GM19035 (cell line): ENCODE measurements at regions not wholly inside any gene's neighbourhood (a gene's known extent, or its start where the extent isn't known, plus 50 kb on each side); places are given as distances from the start of the nearest gene placed in this dataset.
"Not testable (repeated sequence)": the region's sequence is repeated elsewhere in the genome, so short reads cannot be mapped to it uniquely, and the experiment has no call there.

Experiments used
- ATAC-seq: cut with Tn5 transposase; IDR thresholded peaks from one replicate; pipeline ENCODE4 v1.9.1; 2021; ENCODE audit not compliant: unreplicated experiment

DNA sequence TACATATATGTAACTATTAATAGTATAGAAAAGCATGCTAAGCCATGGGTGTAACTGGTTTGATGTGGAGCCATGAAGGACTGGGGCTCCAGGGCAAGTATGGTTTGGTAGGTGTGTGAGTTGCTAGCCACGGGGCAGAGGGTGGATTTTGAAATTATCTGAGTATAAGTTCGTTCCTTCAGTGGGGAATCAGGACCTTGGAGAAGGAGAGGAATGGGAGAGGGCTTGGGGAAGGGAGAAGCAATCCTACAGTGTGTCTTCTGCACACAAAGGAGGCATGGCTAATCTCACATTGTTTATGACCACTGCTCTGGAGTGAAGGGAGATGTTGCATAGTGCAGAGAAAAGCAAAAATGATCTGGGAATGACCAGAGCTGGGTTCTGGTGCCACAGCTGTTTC lies 127.8 kb upstream of the CADM1 start:
- no peak for ATAC-seq

DNA sequence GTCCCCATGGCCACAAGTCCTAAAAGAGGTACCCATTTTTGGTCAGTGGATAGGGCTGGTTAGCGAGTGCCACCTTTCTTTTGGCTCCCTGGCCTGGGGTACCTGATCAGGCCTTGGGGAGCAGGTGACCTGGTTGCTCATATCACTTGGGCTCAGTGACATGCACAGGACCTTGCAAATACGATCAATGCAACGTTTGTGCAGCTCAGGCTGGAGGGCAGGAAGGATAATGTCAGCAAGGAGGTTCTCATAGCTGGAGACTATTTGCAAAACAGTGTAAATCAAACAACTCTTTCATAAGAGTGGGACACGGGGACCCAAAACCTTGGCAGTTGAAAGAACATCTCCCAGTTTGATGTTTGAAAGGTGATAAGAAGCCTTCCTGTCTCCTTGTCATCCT lies 127.4 kb upstream of the CADM1 start:
- no peak for ATAC-seq

DNA sequence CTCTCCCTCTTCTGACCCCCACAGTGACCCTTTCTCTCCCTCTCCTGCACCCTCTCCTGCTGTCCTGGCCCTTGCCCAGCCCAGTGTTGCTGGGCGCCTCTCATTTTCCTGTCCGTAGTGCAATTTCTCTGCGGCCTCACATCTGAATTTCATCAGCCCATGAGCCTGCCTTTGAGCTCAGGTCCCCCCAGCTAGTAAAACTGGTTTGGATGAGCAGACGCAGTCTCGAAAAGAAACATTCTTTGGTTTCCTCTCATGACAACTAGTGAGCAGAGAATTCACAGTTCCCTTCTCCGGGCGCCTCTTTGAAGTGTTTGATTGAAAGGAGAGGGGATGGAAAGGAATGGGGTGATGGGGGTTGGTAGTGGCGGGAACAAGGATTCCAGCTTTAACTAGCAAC lies 126.0 kb upstream of the CADM1 start:
- no peak for ATAC-seq

DNA sequence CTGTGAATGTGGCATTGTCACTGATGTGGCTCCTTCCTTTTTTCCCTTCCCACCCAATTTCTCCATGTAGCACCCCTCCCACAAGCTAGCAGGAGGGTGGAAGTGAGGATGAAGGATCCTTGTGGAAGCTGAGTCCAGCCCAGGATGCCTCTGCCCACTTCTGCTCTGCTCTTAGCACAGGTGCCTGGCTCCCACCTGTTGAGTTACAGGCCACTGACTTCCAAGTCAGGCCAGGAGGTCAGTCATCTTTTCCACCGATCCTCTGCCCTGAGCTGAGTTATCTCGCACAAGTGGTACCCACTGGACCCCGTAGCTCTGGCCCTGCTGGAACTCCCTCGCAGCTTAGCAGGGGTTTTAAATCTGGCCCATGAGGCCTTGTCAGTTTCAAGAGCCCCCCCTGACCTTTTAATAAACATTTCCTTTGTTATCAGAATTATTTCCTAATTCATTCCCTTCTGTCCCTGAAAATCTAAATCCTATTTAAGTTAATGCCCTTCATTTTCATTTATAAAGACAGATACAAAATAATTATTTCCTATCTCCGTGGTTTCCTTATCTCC lies 125.3 kb upstream of the CADM1 start:
- ATAC-seq, result no peak

DNA sequence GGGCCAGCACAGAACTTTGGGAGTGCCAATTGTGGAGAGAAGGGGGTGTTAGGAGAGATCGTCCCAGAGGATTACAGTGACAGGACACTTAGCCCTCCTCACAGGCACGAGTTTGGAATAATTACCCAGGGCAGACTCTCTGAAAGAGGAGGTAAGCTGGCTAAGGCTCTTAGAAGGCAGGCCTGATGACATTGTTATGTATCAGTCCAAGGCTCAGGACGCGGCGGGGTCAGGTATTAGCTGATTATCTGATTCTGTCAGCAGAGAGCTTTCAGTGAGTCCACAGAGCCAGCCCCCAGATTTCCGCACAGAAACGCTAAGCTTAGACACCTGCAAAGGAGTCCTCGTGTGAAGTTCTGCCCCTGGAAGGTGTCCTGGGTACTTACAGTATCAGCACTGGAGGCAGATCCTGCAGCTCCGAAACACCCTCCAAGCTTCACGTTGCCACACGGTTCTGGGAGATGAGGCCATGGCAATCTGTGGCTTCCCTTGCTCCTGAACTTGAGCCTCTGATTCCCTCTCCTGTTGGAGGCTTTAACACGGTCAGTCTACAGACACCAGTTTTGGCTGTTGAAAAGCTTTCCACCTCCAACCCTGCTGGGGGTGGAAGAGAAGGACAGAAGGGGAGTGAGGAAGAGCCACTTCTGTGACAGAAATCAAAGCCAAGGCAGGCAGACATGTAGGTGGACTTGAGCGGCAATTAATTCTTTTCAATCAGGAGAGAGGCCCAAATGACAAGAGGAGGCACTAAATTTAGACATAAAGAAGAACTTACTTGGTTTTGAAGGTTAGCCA lies 123.6 kb upstream of the CADM1 start:
- no peak for ATAC-seq

DNA sequence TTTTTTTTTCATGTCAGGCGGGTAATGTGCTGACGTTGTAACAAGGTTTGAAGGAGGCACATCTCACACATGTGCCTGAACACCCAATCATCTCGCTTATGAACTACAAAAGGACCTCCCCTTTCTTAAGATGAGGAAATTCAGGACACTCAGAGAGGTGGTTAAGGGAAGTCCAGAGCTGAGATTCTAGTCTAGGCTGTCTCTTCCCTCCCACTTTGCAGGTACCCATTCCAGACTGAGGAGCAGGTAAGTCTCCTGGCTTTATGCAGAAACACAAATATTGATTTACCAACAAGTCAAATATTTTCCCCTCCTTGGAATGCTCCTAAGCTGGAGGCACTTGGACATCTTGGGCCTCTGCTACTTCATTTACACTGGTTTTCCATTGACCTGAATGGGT lies 122.9 kb upstream of the CADM1 start:
- ATAC-seq, result no peak

DNA sequence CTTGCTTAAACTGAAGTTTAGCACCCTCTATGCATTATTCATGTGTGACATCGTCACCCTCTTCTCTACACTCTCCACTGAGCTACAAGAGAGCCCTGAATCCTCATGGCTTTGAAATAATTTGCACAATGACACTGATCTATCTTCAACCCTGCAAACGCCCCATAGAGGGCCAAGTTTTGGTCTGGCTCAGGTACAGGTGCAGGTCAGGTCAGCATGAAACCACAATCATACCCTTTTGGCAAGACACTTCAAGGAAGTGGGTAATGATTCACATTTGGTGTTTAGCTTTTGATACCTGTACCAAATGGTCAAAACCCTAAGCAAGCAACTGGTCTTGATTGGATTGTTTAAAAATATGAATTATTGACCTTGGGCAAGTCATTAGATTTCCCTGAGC lies 122.2 kb upstream of the CADM1 start:
- no peak for ATAC-seq

DNA sequence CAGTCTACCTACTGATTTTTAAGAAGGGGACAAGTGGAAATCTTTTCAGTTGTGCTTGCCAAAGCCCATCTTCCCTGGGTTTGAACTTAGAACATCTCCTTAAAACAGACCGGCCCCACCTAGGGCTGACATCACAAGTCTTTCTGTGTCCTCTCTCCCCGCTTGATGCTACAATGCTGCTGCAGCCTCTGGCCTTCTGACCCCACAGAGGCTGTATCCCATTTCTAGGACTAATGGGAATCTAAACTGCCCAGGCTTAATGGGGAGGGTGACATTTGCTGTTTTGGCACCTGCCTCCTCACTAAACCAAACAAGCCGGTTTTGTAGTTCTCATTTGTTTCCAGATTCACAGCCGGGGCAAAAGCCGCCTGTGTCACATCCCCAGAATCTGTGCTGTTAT lies 121.3 kb upstream of the CADM1 start:
- no peak for ATAC-seq

DNA sequence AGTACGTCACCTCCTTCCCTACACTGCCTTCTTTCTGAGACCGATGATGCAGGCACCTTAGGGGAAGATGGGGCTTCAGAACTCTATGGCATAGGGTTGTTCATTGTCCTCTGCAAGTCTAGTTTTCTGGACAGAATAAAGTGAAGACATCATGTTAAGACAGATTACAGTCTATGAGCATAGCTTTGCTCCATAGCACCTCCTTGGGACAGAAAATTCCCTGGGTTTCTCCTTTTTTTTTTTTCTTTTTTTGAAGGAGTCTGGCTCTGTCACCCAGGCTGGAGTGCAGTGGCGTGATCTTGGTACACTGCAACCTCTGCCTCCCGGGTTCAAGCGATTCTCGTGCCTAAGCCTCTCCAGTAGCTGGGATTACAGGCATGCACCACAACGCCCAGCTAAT lies 119.8 kb upstream of the CADM1 start:
- ATAC-seq, result no peak

DNA sequence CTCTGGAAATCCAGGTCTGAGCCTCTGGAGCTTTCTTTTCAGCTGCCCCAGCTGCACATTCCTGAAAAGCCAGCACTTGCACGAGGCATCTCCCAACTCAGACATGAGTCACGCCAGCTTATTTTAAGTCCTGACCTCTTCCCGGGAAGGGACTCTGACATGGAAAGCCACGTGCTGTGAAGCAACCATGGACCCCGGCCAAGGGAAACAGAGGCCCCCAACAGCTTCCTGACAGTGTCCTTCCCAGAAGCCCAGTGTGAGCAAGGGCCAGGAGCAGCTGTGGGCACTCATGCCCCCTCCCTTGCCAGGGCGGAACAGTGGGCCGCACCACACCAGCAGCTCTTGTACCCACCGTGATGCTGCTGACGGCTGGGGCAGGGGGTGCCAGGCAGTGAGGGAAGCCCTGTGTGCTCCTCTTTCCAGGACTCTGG lies 118.8 kb upstream of the CADM1 start:
- no peak for ATAC-seq

DNA sequence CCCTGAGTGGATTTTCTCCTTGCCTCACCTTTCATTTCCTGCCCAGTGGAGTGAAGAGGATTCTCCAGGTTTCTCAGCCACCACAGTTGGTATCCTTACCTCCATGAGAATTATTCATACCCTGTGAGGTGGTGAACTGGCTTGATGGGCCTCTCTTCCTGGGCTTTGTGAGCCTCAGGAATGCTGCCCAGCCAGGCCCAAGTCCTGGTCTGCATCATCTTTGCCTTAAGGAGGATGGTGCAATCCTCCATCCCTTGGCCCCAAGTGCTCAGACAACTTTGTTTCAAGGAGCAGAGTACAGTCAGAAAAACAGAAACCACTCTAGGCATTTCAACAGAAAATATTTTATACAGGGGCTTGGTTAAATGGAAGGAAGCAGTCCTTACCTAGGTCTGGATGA lies 114.2 kb upstream of the CADM1 start:
- ATAC-seq, result no peak

DNA sequence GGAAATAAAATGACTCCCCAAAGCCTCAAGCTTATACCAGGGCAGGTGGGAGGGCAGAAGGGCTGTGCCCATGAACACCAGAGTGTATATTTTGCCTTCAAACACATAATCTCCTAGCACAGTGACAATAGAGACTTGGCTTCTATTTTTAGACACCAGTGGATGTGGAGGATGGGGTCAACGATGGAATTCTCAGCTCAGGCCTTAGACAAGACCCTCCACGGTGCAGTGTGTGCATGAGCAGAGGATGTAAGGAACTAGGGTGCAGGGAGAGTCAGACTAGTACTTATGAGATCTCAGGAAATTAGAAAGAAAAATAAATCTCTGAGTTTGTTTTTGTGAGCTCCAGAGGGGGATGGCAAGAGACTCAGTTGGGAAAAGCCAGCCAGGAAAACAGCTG lies 113.6 kb upstream of the CADM1 start:
- no peak for ATAC-seq

DNA sequence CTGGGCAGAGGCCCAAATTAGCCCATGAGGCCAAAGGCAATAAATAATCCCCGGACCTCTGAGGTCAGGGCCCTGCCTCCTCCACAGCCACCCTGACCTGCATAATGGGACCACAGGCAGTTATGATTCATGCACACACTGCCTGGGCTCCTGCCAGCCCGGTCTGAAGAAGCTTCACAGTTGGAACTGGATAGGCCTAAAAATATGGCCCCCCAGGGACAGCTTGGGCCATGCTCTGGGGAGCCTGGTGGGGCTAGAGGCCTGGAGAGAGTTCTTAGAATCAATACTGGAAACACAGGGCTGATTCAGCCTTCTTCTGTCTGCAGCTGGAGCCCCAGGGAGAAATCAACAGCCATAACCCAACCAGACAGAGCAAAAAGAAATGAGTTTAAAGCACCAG lies 112.8 kb upstream of the CADM1 start:
- no peak for ATAC-seq

DNA sequence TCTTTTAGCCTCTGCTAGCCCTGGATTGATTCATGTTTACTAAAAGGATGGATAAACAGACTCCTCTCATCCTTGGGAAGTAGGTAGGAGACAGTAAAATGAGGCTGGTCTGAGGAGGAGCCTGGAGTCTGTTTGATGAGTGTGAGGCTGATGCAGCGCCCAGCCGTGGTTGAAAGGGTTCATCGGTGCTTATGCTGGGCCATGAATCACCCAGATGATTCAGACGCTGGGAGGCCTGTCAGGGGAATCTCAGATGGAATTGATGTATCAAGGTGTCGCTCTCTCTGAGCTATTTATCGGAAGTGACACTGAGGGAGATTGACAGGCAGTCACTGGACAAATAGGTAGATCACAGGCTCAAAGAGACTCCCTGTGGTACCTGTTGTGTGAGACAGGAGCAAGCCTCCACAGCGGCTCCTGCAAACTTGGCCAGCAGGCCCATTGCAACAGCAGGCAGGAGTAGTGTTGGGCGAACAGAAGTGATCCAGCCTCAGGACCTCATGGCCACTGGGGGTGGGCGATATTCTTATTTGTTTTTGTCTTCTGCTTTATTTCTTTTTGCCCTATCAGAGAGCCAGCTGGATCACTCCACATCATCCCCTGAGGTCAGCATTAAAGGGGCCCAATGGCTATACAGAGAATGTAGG lies 109.9 kb upstream of the CADM1 start:
- no peak for ATAC-seq

DNA sequence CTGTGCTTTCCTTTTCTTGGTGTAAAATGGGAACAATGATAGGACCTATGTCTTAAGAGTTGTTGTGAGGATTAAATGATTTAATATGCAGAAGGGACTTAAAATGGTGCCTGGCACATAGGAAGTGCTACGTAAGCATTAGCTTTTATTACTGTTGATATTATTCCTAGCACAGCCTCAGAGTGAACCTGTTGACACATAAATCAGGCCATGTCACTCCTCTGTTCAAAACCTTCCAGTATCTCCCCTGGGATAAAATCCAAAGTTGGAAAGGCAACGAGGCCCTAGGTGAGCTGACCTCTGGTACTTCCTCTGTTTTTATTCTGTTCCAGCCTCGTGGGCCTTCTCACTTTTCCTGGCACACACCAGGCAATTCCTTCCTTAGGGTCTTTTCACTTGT lies 108.8 kb upstream of the CADM1 start:
- ATAC-seq, result no peak

DNA sequence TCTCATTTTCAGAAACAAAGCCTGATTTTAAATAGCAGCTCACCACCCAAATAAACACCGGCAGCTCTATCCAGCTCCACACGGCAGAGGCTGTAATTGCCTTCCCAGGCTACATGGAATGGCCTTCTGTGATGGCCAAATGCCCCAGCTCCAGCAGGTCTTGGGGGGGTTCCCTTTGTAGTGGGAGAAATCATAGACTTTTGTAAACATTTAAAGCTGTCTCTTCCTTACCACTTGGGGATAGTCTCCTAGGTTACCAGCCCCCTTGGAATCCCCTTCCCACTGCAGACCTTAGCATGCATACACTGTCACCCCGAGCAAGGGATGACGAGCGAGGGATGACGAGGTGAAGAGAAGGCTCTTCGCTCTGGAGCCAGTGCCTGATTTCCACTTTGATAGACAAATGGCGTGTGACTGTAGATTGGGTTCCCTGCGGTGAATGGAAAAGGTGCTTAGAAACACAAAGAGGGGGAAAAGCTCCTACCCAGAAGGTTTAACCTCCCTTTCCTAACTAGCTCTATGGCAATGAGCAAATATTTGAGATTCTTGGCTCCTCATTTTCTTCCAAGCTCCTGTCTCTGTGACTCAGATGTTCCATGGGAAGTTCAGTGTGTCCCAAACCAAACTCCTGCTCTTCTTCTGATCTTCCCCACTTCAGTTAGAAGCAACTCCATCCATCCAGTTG lies 108.0 kb upstream of the CADM1 start:
- no peak for ATAC-seq

DNA sequence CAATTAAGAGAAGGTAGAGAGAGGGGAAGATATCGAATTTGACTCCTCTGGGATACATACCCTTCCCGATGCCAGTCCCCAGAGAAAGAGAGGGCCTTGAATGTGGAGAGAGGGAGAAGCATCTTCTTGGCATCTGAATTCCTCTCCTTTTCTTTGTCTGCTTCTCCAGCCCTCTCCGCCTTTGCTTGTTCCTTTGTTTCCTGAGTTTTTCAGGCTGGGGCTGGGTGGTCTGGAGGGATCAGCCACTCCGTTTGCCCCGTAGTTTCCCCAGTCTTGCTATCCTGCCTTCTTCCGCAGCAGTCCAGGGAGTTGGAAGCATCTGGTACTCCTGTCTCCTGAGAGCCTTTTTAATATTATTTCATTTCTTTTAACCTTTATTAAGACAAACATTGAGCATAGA lies 107.1 kb upstream of the CADM1 start:
- ATAC-seq, result no peak

DNA sequence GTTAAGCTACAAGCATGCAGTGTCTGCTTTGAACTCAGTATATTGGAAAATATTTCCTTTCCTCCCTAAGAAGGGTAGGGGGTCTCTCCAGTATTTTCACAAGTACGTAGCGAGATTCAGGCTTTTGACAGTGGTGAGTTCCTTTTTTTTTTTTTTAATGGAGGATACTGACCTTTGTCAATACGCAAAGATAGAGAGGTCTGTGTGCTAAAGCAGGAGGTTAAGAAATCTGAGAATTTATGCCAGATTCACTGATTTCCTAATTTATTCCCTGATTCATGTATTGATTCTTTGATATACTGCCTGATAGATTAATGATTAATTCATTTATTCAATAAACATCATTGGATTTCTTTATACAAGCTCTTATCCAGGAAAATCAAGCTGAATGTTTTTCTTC lies 106.7 kb upstream of the CADM1 start:
- ATAC-seq, result no peak

DNA sequence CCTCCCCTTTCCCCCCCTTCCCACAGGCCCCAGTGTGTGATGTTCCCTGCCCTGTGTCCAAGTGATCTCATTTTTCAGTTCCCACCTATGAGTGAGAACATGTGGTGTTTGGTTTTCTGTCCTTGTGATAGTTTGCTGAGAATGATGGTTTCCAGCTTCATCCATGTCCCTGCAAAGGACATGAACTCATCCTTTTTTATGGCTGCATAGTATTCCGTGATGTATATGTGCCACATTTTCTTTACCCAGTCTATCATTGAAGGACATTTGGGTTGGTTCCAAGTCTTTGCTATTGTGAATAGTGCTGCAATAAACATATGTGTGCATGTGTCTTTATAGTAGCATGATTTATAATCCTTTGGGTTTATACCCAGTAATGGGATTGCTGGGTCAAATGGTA lies 106.0 kb upstream of the CADM1 start:
- not testable (repeated sequence) for ATAC-seq

DNA sequence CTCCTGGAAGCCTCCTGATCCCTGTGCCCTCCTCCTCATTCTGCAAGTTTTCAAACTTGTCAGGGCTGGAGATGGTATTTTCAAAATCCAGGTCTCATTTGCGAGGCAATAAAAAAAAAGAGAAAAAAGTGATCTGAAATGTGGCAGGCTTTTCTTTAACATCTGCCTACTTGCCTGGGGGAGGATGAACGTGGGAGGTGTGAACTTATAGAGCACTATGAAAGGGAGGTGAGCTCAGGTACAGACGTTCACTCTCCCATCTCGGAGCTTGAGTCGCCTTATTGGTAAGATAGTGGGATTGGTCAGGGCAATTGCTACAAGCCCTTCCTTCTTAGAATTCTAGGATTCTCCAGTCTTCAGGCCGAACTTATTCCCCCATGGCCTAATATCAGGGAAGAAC lies 104.8 kb upstream of the CADM1 start:
- ATAC-seq, result no peak

DNA sequence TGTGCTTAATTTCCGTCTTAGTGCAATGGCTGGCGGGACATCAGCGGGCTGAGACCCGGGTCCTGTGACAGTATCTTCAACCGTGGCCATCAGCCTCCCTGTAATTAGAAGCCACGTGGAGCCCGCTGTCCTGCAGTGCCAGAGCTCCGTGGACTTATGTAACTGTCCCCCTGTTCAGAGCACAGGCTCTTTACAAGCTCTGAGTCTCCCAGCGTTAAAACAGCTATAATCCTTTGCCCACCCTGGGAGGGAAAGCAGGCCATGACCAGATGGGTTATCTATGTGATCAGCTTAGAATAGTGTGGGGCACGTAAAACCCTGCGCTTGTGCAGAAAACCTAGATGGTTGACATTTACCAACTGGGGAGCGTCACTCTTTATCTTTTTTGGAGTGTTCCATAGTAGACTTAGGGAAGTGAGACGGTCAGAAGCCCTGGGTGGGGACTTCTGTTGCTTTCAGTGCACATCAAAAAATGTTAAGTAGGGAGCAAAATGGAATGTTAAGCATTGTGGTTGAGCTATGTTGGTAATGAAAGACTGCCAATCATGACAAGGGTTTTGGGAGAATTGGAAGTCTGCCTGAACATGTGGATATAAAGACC lies 103.5 kb upstream of the CADM1 start:
- ATAC-seq, result no peak
